ENCODE measurements at regions not wholly inside any gene's neighbourhood (a gene's known extent, or its start where the extent isn't known, plus 50 kb on each side); places are given as distances from the start of the nearest gene placed in this dataset.

DNA sequence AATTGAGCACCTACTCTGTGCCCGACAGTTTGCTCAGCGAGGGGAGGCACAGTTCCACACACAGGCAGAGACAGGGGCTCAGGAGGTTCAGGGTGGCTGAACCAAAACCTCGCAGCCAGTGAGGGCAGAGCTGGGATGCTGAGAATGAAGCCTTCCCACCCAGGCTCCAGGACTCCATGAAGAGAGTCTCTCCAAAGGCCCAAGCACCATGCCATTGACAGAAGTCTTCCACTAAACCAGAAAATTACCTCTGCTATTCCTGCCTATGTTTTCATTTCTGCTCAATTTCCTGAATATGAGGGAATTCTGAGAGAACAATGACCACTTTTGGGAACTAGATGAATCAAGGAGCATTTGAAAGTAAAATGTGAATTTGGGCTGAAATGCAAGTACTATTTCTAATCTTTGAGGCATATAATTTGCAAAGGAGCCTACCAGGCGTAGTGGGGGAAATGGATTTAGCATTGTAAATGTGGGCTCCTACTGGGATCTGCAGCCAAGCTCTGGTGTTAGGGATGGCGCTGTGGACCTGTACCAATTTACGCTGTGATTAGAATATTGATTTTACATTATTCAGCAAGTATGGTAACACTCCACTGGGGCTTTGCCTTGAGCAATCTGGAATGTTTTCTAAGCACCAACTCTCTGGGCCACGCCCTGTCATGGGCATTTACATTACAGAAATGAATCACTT lies 91.9 kb downstream of the DRD1 start:
- no peak overlapping the region for H3K56ac ChIP-seq (ENCODE audit: extremely low read depth, insufficient read depth, low read length)
- peaks cover 6% of the 10 kb centered on the region for H3K4me1 ChIP-seq (ENCODE audit: control insufficient read depth, insufficient read depth, low read length)
- WGBS, 2 experiments (ENCODE audit: extremely low coverage in 2 of 2, insufficient read length in 1 of 2), result 60% methylated on average over 1 of the region's 7 CpGs; no CpG with 5 or more reads in 1 of the 2 experiments
- in situ Hi-C loops (cut with MboI; ENCODE audit: low sequenced_read_pairs), result no loop called here
- no peak overlapping the region for H3K4me3 ChIP-seq (ENCODE audit: insufficient read depth, low read depth, low read length)
- H3K36me3 ChIP-seq (ENCODE audit: control insufficient read depth, insufficient read depth, low read length), result no peaks in the 10 kb centered on the region
- H3K23ac ChIP-seq (ENCODE audit: low read depth, low read length), result no peak overlapping the region
- H2BK5ac ChIP-seq (ENCODE audit: low read depth, low read length, poor library complexity, severe bottlenecking), result no peak overlapping the region
- H3K14ac ChIP-seq (replicated peaks; ENCODE audit: low read depth, low read length), result no peak overlapping the region
- H3K27ac ChIP-seq (ENCODE audit: insufficient read depth, low read length), result no peak overlapping the region
- DNase-seq, result no peak
- no peaks in the 10 kb centered on the region for H3K79me1 ChIP-seq (ENCODE audit: low read depth in 1 of 2, low read length in 2 of 2)
- ChIA-PET CTCF (no interaction called here), POLR2A (ENCODE audit: unreplicated experiment) (no interaction called here)
- H4K8ac ChIP-seq (ENCODE audit: low read depth in 2 of 2, low read length in 2 of 2), result no peak overlapping the region
- no peak overlapping the region for H3K4me2 ChIP-seq (ENCODE audit: low read depth, low read length)
- H2BK20ac ChIP-seq (ENCODE audit: low read depth, low read length), result no peak overlapping the region
- dilution Hi-C loops (cut with HindIII; ENCODE audit: low sequenced_read_pairs, unreplicated experiment), result no loop called here
- H3K4ac ChIP-seq (ENCODE audit: low read depth, low read length), result no peak overlapping the region
- peaks cover 4% of the 10 kb centered on the region; the same call in 1 of the 2 replicates for H3K9me1 ChIP-seq (ENCODE audit: insufficient read depth, low read length)
- no peaks in the 10 kb centered on the region for H3K9me3 ChIP-seq (ENCODE audit: control insufficient read depth, insufficient read depth, low read length)
- no peak overlapping the region for H3K9ac ChIP-seq (ENCODE audit: low read depth, low read length)
- H4K5ac ChIP-seq (ENCODE audit: low read depth, low read length), result no peak overlapping the region
- no peaks in the 10 kb centered on the region for H4K20me1 ChIP-seq (ENCODE audit: insufficient read depth, low read length)
- H2AFZ ChIP-seq (replicated peaks; ENCODE audit: low read length, poor library complexity), result no peak overlapping the region
- H3K27me3 ChIP-seq (ENCODE audit: control insufficient read depth, insufficient read depth, low read length), result no peaks in the 10 kb centered on the region
- BruUV-seq (replicated peaks), result no TSS peak
- H2BK120ac ChIP-seq (ENCODE audit: low read depth, low read length), result no peak overlapping the region
- H2AK9ac ChIP-seq (replicated peaks; ENCODE audit: low read depth, low read length, poor library complexity), result no peak overlapping the region
- intact Hi-C loops (cut with micrococcal nuclease), result no loop called here
- H2AK5ac ChIP-seq (ENCODE audit: low read depth, low read length), result no peak overlapping the region
- H2BK15ac ChIP-seq (ENCODE audit: low read depth, low read length), result no peak overlapping the region
- ATAC-seq (ENCODE audit: low read depth), result no peak
- TF ChIP-seq ELK1 (IDR thresholded peaks at IDR 0.05; ENCODE audit: borderline replicate concordance, low read depth, low read length) (no peak), POLR2A (IDR thresholded peaks at IDR 0.05; ENCODE audit: low read depth, low read length) (no peak), MAFK (IDR thresholded peaks at IDR 0.05; ENCODE audit: low read depth, low read length) (no peak)
- TF ChIP-seq, protein P1, sequence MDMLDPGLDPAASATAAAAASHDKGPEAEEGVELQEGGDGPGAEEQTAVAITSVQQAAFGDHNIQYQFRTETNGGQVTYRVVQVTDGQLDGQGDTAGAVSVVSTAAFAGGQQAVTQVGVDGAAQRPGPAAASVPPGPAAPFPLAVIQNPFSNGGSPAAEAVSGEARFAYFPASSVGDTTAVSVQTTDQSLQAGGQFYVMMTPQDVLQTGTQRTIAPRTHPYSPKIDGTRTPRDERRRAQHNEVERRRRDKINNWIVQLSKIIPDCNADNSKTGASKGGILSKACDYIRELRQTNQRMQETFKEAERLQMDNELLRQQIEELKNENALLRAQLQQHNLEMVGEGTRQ (IDR thresholded peaks at IDR 0.05; ENCODE audit: low read depth, low read length), result no peak
- no peak overlapping the region for H4K91ac ChIP-seq (ENCODE audit: insufficient read depth, low read depth, low read length)
- H3K18ac ChIP-seq (ENCODE audit: low read depth, low read length), result no peak overlapping the region
